Retinal pigment epithelial cell (primary cell): ENCODE measurements at regions not wholly inside any gene's neighbourhood (a gene's known extent, or its start where the extent isn't known, plus 50 kb on each side); places are given as distances from the start of the nearest gene placed in this dataset.

Experiments used
- DNase-seq: peaks from one replicate; pipeline ENCODE4 v3.0.0-alpha.2; 2010; ENCODE audit warnings: low read depth
- H3K4me3 ChIP-seq: 2 replicates; pipeline ENCODE4 v1.5.1; 2011; ENCODE audit warnings: mild to moderate bottlenecking, low read length, control low read depth, moderate library complexity
- CTCF ChIP-seq: conservative IDR thresholded peaks from 2 replicates; pipeline ENCODE4 v1.5.1; 2011; ENCODE audit warnings: low read depth, low read length, control low read depth, inconsistent platforms

GRCh38 chr15:46410705-46411104 is 775.9 kb downstream of the SQOR start:
- no peak overlapping the region for H3K4me3 ChIP-seq
- TF ChIP-seq CTCF = no peak
- no peak for DNase-seq

- DNase-seq = no peak
- no peak for TF ChIP-seq CTCF
- no peak overlapping the region for H3K4me3 ChIP-seq
Observed at GRCh38 chr15:46411900-46412299, 777.1 kb downstream of the SQOR start.

DNA sequence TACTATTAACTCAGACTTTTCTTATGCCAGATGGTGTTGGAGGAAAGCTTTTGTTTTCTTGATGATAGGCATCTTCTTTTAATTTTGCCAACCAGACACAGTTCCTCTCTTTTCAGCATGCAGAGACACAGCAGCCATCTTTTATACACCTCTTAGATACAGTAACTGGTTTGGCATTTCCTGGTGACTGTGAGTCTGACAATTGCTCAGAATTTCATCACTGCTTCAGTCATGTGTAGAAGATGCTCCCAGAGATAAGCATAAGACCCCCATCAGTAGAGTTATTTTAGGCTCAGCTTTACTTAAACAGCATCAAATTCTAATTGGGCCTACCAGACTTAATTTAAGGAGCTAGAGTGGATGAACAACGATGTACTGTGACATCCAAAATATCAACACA is 779.0 kb downstream of the SQOR start:
- TF ChIP-seq CTCF = no peak
- H3K4me3 ChIP-seq = no peak overlapping the region
- DNase-seq = no peak

GRCh38 chr15:46416544-46416943 is 781.7 kb downstream of the SQOR start:
- DNase-seq = no peak
- TF ChIP-seq CTCF = no peak

DNA sequence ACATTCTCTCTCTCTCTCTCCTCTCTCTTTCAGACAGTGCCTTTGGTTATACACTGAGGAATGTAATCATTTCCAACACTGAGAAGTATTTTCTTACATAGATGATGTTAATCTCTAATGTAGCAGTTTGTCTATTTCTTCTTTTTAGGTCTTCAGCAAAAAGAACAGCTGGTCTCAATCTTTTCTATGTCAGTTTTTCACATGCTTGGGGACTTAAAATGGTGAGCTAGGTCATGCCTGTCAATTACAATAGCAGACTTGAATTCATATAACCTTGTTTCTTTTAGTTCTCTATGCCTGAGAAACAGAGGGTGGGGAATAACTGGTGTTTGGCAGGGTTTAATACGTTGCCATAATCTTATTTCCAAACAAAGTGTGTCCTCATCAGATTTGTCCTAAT is 786.2 kb downstream of the SQOR start:
- H3K4me3 ChIP-seq = no peak overlapping the region
- no peak for TF ChIP-seq CTCF
- DNase-seq = no peak

More at GRCh38 chr15:46416544-46416943, 781.7 kb downstream of the SQOR start:
- no peak overlapping the region for H3K4me3 ChIP-seq

- H3K4me3 ChIP-seq = no peak overlapping the region
- no peak for DNase-seq
- no peak for TF ChIP-seq CTCF
Observed at GRCh38 chr15:46441294-46442062, 806.6 kb downstream of the SQOR start.

DNA sequence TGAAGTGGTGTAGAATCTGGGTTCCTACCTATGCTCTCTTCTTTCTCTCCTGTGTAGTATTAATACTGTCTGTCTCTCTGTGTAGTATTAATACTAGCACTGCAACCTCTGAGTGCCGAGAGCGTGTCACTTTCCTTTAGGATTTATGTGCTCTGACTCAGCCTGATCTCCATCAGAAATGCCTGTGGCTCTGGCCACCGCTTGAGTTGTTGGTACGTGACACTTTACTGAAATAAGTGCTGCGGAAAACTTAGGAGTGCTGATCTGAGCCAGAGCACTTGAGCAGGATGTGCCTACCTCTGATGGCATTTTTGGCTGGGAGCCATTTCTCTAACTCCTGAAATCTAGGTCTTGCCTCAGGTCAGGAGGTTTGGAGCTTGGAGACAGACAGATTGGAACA is 807.4 kb downstream of the SQOR start:
- DNase-seq = no peak
- no peak overlapping the region for H3K4me3 ChIP-seq
- TF ChIP-seq CTCF = no peak
